ENCODE measurements at regions not wholly inside any gene's neighbourhood (a gene's known extent, or its start where the extent isn't known, plus 50 kb on each side); places are given as distances from the start of the nearest gene placed in this dataset.

DNA sequence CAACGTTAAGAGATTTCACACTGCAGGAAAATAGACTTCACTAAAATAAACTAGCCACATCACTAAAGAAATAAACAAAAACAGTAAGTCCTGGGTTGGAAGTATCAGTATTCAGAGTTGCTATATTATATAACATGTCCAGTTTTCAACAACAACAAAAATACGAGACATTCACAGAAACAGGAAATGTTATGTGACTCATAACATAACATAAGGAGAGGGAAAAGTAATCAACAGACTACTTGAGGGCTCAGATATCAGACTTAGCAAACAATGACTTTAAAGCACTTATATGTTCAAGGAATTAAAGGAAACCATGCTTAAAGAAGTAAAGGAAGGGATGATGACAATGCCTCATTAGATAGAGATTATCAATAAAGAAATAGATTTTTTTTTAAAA is 73.5 kb upstream of the MKLN1 start (continued):
- TF ChIP-seq NR2C2 (CRISPR knock-in tag; IDR thresholded peaks at IDR 0.05) = no peak
- TF ChIP-seq MLX (CRISPR knock-in tag; IDR thresholded peaks at IDR 0.05) = no peak
- TF ChIP-seq ZMAT4 (CRISPR knock-in tag; IDR thresholded peaks at IDR 0.05) = no peak
- no peak for TF ChIP-seq NR1H2 (CRISPR knock-in tag; IDR thresholded peaks at IDR 0.05)
- TF ChIP-seq MAX (CRISPR knock-in tag; IDR thresholded peaks at IDR 0.05) = no peak
- TF ChIP-seq SOX15 (CRISPR knock-in tag; IDR thresholded peaks at IDR 0.05) = no peak
- TF ChIP-seq ETV6 (CRISPR knock-in tag; IDR thresholded peaks at IDR 0.05) = no peak

GRCh38 chr7:131255242-131255641 is 72.4 kb upstream of the MKLN1 start:
- POLR2A ChIA-PET = no interaction called here
- DNase-seq (ENCODE audit: low spot score) (no peak), ATAC-seq (no peak)
- no peak for TF ChIP-seq MLX (CRISPR knock-in tag; IDR thresholded peaks at IDR 0.05)
- no peak for TF ChIP-seq RORB (CRISPR knock-in tag; IDR thresholded peaks at IDR 0.05)
- TF ChIP-seq ZNF317 (CRISPR knock-in tag; IDR thresholded peaks at IDR 0.05; ENCODE audit: borderline replicate concordance, low read depth) = peak; percentile 99
- H3K4me3 Mint-ChIP-seq = no peak overlapping the region
- peaks cover 3% of the 10 kb centered on the region for H3K27me3 Mint-ChIP-seq (ENCODE audit: low read depth)
- no peak overlapping the region for H3K27ac Mint-ChIP-seq
- CTCF ChIA-PET = no interaction called here
- H3K9me3 Mint-ChIP-seq = peaks cover 29% of the 10 kb centered on the region
- H3K36me3 Mint-ChIP-seq = peaks cover 19% of the 10 kb centered on the region
- H3K4me1 Mint-ChIP-seq = peaks cover 3% of the 10 kb centered on the region

- TF ChIP-seq NFYB (CRISPR knock-in tag; conservative IDR thresholded peaks at IDR 0.05; ENCODE audit: low read depth) (no peak), JAZF1 (CRISPR knock-in tag; IDR thresholded peaks at IDR 0.05) (no peak), EMX1 (CRISPR knock-in tag; IDR thresholded peaks at IDR 0.05) (no peak), MAX (CRISPR knock-in tag; IDR thresholded peaks at IDR 0.05) (no peak), ATF2 (CRISPR knock-in tag; IDR thresholded peaks at IDR 0.05; ENCODE audit: borderline replicate concordance, low read depth) (no peak), GABPB1 (CRISPR knock-in tag; IDR thresholded peaks at IDR 0.05) (no peak), OVOL2 (CRISPR knock-in tag; IDR thresholded peaks at IDR 0.05; ENCODE audit: borderline replicate concordance) (no peak), NR3C1 (CRISPR knock-in tag; conservative IDR thresholded peaks at IDR 0.05; ENCODE audit: low read depth) (no peak), ZNF423 (CRISPR knock-in tag; IDR thresholded peaks at IDR 0.05) (no peak), PREB (CRISPR knock-in tag; IDR thresholded peaks at IDR 0.05; ENCODE audit: borderline replicate concordance) (no peak), FOXP1 (CRISPR knock-in tag; IDR thresholded peaks at IDR 0.05; ENCODE audit: borderline replicate concordance) (no peak), TP53 (CRISPR knock-in tag; IDR thresholded peaks at IDR 0.05) (no peak)
- TF ChIP-seq, protein P1, sequence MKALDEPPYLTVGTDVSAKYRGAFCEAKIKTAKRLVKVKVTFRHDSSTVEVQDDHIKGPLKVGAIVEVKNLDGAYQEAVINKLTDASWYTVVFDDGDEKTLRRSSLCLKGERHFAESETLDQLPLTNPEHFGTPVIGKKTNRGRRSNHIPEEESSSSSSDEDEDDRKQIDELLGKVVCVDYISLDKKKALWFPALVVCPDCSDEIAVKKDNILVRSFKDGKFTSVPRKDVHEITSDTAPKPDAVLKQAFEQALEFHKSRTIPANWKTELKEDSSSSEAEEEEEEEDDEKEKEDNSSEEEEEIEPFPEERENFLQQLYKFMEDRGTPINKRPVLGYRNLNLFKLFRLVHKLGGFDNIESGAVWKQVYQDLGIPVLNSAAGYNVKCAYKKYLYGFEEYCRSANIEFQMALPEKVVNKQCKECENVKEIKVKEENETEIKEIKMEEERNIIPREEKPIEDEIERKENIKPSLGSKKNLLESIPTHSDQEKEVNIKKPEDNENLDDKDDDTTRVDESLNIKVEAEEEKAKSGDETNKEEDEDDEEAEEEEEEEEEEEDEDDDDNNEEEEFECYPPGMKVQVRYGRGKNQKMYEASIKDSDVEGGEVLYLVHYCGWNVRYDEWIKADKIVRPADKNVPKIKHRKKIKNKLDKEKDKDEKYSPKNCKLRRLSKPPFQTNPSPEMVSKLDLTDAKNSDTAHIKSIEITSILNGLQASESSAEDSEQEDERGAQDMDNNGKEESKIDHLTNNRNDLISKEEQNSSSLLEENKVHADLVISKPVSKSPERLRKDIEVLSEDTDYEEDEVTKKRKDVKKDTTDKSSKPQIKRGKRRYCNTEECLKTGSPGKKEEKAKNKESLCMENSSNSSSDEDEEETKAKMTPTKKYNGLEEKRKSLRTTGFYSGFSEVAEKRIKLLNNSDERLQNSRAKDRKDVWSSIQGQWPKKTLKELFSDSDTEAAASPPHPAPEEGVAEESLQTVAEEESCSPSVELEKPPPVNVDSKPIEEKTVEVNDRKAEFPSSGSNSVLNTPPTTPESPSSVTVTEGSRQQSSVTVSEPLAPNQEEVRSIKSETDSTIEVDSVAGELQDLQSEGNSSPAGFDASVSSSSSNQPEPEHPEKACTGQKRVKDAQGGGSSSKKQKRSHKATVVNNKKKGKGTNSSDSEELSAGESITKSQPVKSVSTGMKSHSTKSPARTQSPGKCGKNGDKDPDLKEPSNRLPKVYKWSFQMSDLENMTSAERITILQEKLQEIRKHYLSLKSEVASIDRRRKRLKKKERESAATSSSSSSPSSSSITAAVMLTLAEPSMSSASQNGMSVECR (CRISPR knock-in tag; IDR thresholded peaks at IDR 0.05; ENCODE audit: borderline replicate concordance) = no peak
- Mint-ChIP-seq H3K27me3 (ENCODE audit: low read depth) (no peaks in the 10 kb centered on the region), H3K4me1 (peaks cover 17% of the 10 kb centered on the region), H3K4me3 (no peak overlapping the region), H3K27ac (no peak overlapping the region), H3K9me3 (peaks cover 5% of the 10 kb centered on the region), H3K36me3 (peaks cover 3% of the 10 kb centered on the region; the same call in 1 of the 2 replicates)
- POLR2A ChIA-PET = no interaction called here
- DNase-seq (ENCODE audit: low spot score) (no peak), ATAC-seq (no peak)
- CTCF ChIA-PET = no interaction called here
Measured at GRCh38 chr7:131261476-131261994, 66.1 kb upstream of the MKLN1 start.

All from WTC11 (cell line).